Endothelial cell of umbilical vein (primary cell): ENCODE measurements at regions not wholly inside any gene's neighbourhood (a gene's known extent, or its start where the extent isn't known, plus 50 kb on each side); places are given as distances from the start of the nearest gene placed in this dataset.

ENCODE experiments used
- BruUV-seq: library from RNA; stranded (reverse); fragments of 400-500 nt; replicated peaks from 2 replicates; lab custom pipeline; 2021; lab: Mats Ljungman, UMichigan
- CTCF ChIA-PET: fragments of 300-600, 350-600 bp; sonication (Branson Sonifier 250); formaldehyde crosslinking; loops from one replicate; lab custom pipeline; 2021; ENCODE audit warnings: antibody characterized with exemption, inconsistent platforms; lab: Charles Lee
- POLR2A ChIA-PET: fragments of 300-600, 350-600 bp; sonication (Branson Sonifier 250); formaldehyde crosslinking; loops from one replicate; lab custom pipeline; 2021; ENCODE audit warnings: antibody characterized with exemption, inconsistent platforms; lab: Charles Lee
- DNase-seq: peaks from one replicate; pipeline ENCODE4 v3.0.0-alpha.2; 2011; ENCODE audit warnings: low read depth, low spot score
- FAIRE-seq: peaks from 2 replicates; lab custom pipeline; 2011; peaks lifted over from hg19 to GRCh38; lab: Jason Lieb, UNC
- H2AFZ ChIP-seq: 2 replicates; pipeline ENCODE4 v1.6.0; 2012; ENCODE audit warnings: low read depth, low read length, control low read depth, inconsistent platforms
- H3K27ac ChIP-seq: 2 replicates; pipeline ENCODE4 v1.5.1; 2011; ENCODE audit warnings: low read depth, mild to moderate bottlenecking, control low read depth, low read length, moderate library complexity; ENCODE audit not compliant: insufficient read depth
- H3K27me3 ChIP-seq, 2 experiments: 2 replicates each; pipeline versions ENCODE4 v1.6.0 to v1.6.1; 2011; ENCODE audit warnings: low read length in 2 of 2, mixed read lengths in 1 of 2; ENCODE audit not compliant: control insufficient read depth in 2 of 2, insufficient read depth in 2 of 2
- H3K36me3 ChIP-seq, 2 experiments: 2 replicates in 1 of 2; 3 replicates in 1 of 2; pipeline ENCODE4 v1.5.1; 2011; ENCODE audit warnings: low read length in 2 of 2, mild to moderate bottlenecking in 1 of 2, moderate library complexity in 1 of 2; ENCODE audit not compliant: control insufficient read depth in 2 of 2, insufficient read depth in 2 of 2; ENCODE audit errors: extremely low read depth in 1 of 2
- H3K4me1 ChIP-seq: 3 replicates; pipeline ENCODE4 v1.5.1; 2011; ENCODE audit warnings: mild to moderate bottlenecking, low read length; ENCODE audit not compliant: control insufficient read depth, insufficient read depth; ENCODE audit errors: extremely low read depth
- H3K4me2 ChIP-seq: 2 replicates; pipeline ENCODE4 v1.6.1; 2011; ENCODE audit warnings: low read length, control low read depth, mixed read lengths; ENCODE audit not compliant: insufficient read depth
- H3K4me3 ChIP-seq, 3 experiments: fragments of 200-600 bp in 1 of 3; sonication (generic), shearing (Covaris generic) in 1 of 3; replicated peaks in 1 of 3; 2 replicates each; pipeline ENCODE4 v1.5.1; 2011 to 2016; ENCODE audit warnings: control low read depth in 3 of 3, low read length in 3 of 3, mild to moderate bottlenecking in 2 of 3, inconsistent platforms in 1 of 3, low read depth in 1 of 3, moderate library complexity in 1 of 3; ENCODE audit not compliant: insufficient read depth in 1 of 3
- H3K79me2 ChIP-seq: 2 replicates; pipeline ENCODE4 v1.6.0; 2012; ENCODE audit warnings: low read length, inconsistent platforms; ENCODE audit not compliant: control insufficient read depth, insufficient read depth
- H3K9ac ChIP-seq: replicated peaks from 2 replicates; pipeline ENCODE3; 2011; ENCODE audit warnings: low read length, control low read depth; ENCODE audit not compliant: insufficient read depth; ENCODE audit errors: extremely low read depth
- H3K9me1 ChIP-seq: replicated peaks from 3 replicates; pipeline ENCODE4 v1.6.0; 2011; ENCODE audit warnings: mild to moderate bottlenecking, low read length; ENCODE audit not compliant: control insufficient read depth, insufficient read depth; ENCODE audit errors: extremely low read depth
- H3K9me3 ChIP-seq: replicated peaks from 2 replicates; pipeline ENCODE4 v1.5.1; 2012; ENCODE audit warnings: low read length, inconsistent platforms; ENCODE audit not compliant: control insufficient read depth, insufficient read depth
- H4K20me1 ChIP-seq: replicated peaks from 2 replicates; pipeline ENCODE3; 2011; ENCODE audit warnings: mild to moderate bottlenecking, low read length; ENCODE audit not compliant: control insufficient read depth, insufficient read depth; ENCODE audit errors: extremely low read depth
- EZH2 ChIP-seq: IDR thresholded peaks from 2 replicates; pipeline ENCODE4 v1.6.1; 2012; ENCODE audit warnings: borderline replicate concordance, low read depth, mild to moderate bottlenecking, moderate library complexity, low read length, inconsistent platforms; ENCODE audit not compliant: severe bottlenecking
- FOS ChIP-seq: IDR thresholded peaks from 2 replicates; pipeline ENCODE4 v1.6.1; 2011; ENCODE audit warnings: mild to moderate bottlenecking, low read length, moderate library complexity, borderline replicate concordance; ENCODE audit not compliant: insufficient read depth
- GATA2 ChIP-seq: IDR thresholded peaks from 2 replicates; pipeline ENCODE4 v1.7.0; 2011; ENCODE audit warnings: low read depth, mild to moderate bottlenecking, moderate library complexity, mixed read lengths, low read length; ENCODE audit not compliant: insufficient read length, insufficient read depth
- JUN ChIP-seq: IDR thresholded peaks from 2 replicates; pipeline ENCODE4 v1.6.1; 2011; ENCODE audit warnings: borderline replicate concordance, low read depth; ENCODE audit not compliant: insufficient read length, insufficient read depth
- MYC ChIP-seq: IDR thresholded peaks from one replicate; pipeline ENCODE4 v1.6.1; 2011; ENCODE audit warnings: mild to moderate bottlenecking, low read depth, low read length
- POLR2A ChIP-seq: IDR thresholded peaks from 2 replicates; pipeline ENCODE4 v1.6.1; 2012; ENCODE audit warnings: low read depth, mild to moderate bottlenecking, control low read depth, low read length
- POLR2AphosphoS5 ChIP-seq: IDR thresholded peaks from 2 replicates; pipeline ENCODE4 v1.6.1; 2012; ENCODE audit warnings: low read depth, mild to moderate bottlenecking, control low read depth, low read length, moderate library complexity; ENCODE audit not compliant: insufficient read depth
- dilution Hi-C: fragments of 300-500 bp; cut with MboI; formaldehyde crosslinking; loops from one replicate; pipeline ENCODE4 v1.15.0; 2019; ENCODE audit warnings: low sequenced_read_pairs; ENCODE audit not compliant: extremely low pct_ligation_motif_present
- intact Hi-C: fragments of 100-400 bp; cut with micrococcal nuclease; formaldehyde crosslinking; loops from one replicate; pipeline ENCODE4 v1.10.0; 2022
- TF ChIP-seq, protein P1 (sequence below), 2 donors: IDR thresholded peaks; 1 replicate in 1 of 2; 2 replicates in 1 of 2; pipeline ENCODE4 v1.5.1; 2011; ENCODE audit warnings: low read length in 2 of 2, mild to moderate bottlenecking in 2 of 2, moderate library complexity in 2 of 2, control low read depth in 1 of 2, inconsistent platforms in 1 of 2, low read depth in 1 of 2; ENCODE audit not compliant: insufficient read depth in 1 of 2; ENCODE audit errors: extremely low read depth in 1 of 2

DNA sequence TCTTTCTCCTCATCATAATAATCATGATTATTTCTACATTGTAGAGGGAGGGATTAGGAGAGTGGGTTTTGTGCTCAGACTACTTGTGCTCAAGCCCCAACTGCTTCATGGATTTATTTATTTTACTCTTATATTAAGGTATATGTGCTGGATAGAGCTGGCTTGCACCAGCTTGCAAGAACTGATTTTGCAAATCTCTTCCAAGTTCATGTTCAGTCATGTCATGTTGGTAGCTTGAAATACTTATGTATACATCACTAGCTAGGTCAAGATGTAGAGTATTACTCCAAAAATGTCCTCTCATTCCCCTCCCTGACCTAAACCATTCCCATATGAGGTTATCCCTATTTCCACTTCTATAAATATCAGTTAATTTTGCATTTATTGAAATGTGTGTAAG lies 293.9 kb upstream of the RBMS3 start:
- FAIRE-seq (no peak), DNase-seq (no peak)
- Histone ChIP-seq H4K20me1 (no peaks in the 10 kb centered on the region), H3K4me3 (no peak overlapping the region), H3K27ac (no peak overlapping the region), H3K4me1 (peaks cover 11% of the 10 kb centered on the region), H3K9ac (no peak overlapping the region), H3K36me3 (no peaks in the 10 kb centered on the region), H3K27me3 (no peaks in the 10 kb centered on the region), H3K4me2 (no peak overlapping the region), H3K79me2 (no peaks in the 10 kb centered on the region), H3K9me3 (no peaks in the 10 kb centered on the region), H2AFZ (no peak overlapping the region), H3K9me1 (no peaks in the 10 kb centered on the region)
- POLR2A ChIA-PET, result no interaction called here
- CTCF ChIA-PET, result no interaction called here
- TF ChIP-seq FOS (no peak), MYC (no peak), POLR2AphosphoS5 (no peak), GATA2 (no peak), POLR2A (no peak), EZH2 (no peak), JUN (no peak)
- TF ChIP-seq, protein P1, sequence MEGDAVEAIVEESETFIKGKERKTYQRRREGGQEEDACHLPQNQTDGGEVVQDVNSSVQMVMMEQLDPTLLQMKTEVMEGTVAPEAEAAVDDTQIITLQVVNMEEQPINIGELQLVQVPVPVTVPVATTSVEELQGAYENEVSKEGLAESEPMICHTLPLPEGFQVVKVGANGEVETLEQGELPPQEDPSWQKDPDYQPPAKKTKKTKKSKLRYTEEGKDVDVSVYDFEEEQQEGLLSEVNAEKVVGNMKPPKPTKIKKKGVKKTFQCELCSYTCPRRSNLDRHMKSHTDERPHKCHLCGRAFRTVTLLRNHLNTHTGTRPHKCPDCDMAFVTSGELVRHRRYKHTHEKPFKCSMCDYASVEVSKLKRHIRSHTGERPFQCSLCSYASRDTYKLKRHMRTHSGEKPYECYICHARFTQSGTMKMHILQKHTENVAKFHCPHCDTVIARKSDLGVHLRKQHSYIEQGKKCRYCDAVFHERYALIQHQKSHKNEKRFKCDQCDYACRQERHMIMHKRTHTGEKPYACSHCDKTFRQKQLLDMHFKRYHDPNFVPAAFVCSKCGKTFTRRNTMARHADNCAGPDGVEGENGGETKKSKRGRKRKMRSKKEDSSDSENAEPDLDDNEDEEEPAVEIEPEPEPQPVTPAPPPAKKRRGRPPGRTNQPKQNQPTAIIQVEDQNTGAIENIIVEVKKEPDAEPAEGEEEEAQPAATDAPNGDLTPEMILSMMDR (IDR thresholded peaks at IDR 0.05; ENCODE audit: extremely low read depth in 1 of 2, insufficient read depth in 1 of 2, low read depth in 1 of 2, low read length in 2 of 2), result no peak
- dilution Hi-C loops, result no loop called here
- intact Hi-C loops, result no loop called here
- no TSS peak for BruUV-seq
